HG02973 (cell line): ENCODE measurements at regions not wholly inside any gene's neighbourhood (a gene's known extent, or its start where the extent isn't known, plus 50 kb on each side); places are given as distances from the start of the nearest gene placed in this dataset.
"Not testable (repeated sequence)": the region's sequence is repeated elsewhere in the genome, so short reads cannot be mapped to it uniquely, and the experiment has no call there.

Experiments used
- ATAC-seq: cut with Tn5 transposase; IDR thresholded peaks from one replicate; pipeline ENCODE4 v1.9.1; 2021; ENCODE audit warnings: moderate library complexity; ENCODE audit not compliant: unreplicated experiment

GRCh38 chr5:72599519-72600370, 92.5 kb upstream of the ZNF366 start:
- ATAC-seq = no peak

- ATAC-seq = no peak
Observed at GRCh38 chr5:72599065-72599433, 91.8 kb upstream of the ZNF366 start.

- no peak for ATAC-seq
Observed at GRCh38 chr5:72598401-72599064, 91.3 kb upstream of the ZNF366 start.

GRCh38 chr5:72597456-72597948, 90.3 kb upstream of the ZNF366 start:
- ATAC-seq = no peak

GRCh38 chr5:72596956-72597355, 89.7 kb upstream of the ZNF366 start:
- ATAC-seq = no peak

GRCh38 chr5:72588640-72589039, 81.4 kb upstream of the ZNF366 start:
- no peak for ATAC-seq

GRCh38 chr5:72587661-72588308, 80.6 kb upstream of the ZNF366 start:
- ATAC-seq = no peak

GRCh38 chr5:72586788-72587530, 79.7 kb upstream of the ZNF366 start:
- ATAC-seq = no peak

- ATAC-seq = no peak
Observed at GRCh38 chr5:72584466-72584865, 77.3 kb upstream of the ZNF366 start.

GRCh38 chr5:72579290-72579689, 72.1 kb upstream of the ZNF366 start:
- not testable (repeated sequence) for ATAC-seq

GRCh38 chr5:72572236-72572765, 65.1 kb upstream of the ZNF366 start:
- no peak for ATAC-seq

- ATAC-seq = no peak
Observed at GRCh38 chr5:72569408-72569944, 62.3 kb upstream of the ZNF366 start.

GRCh38 chr5:72566746-72567145, 59.5 kb upstream of the ZNF366 start:
- ATAC-seq = no peak

- ATAC-seq = no peak
Observed at GRCh38 chr5:72565513-72566289, 58.5 kb upstream of the ZNF366 start.

GRCh38 chr5:72562717-72563116, 55.5 kb upstream of the ZNF366 start:
- ATAC-seq = no peak

- no peak for ATAC-seq
Observed at GRCh38 chr5:72561148-72561972, 54.1 kb upstream of the ZNF366 start.

GRCh38 chr5:72559866-72560766, 52.9 kb upstream of the ZNF366 start:
- no peak for ATAC-seq

- no peak for ATAC-seq
Observed at GRCh38 chr5:72558383-72558782, 51.2 kb upstream of the ZNF366 start.
